HG03280 (cell line): ENCODE measurements at regions not wholly inside any gene's neighbourhood (a gene's known extent, or its start where the extent isn't known, plus 50 kb on each side); places are given as distances from the start of the nearest gene placed in this dataset.
"Not testable (repeated sequence)": the region's sequence is repeated elsewhere in the genome, so short reads cannot be mapped to it uniquely, and the experiment has no call there.

Source experiments
- ATAC-seq: cut with Tn5 transposase; IDR thresholded peaks from one replicate; pipeline ENCODE4 v1.9.1; 2021; ENCODE audit warnings: mild to moderate bottlenecking, moderate library complexity; ENCODE audit not compliant: unreplicated experiment

DNA sequence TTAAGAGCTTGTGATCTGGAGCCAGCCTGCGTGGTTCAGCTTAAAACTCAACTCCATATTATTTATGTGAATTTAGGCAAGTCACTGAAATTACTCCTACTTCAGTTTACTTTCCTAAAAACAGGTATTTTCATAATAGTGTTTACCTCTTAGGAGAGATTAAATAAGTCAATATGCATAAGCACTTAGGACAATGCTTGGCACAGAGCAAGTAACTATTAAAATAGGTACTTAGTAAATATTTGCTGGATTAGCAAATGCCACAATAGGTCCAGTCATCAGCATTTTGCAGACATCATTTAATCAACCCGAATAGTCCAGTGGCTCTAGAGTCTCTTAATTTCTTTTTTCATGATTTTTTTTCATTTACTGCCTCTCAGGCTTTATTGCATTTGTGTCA, 78.6 kb upstream of the PTPRK start:
- no peak for ATAC-seq

- no peak for ATAC-seq
Measured at GRCh38 chr6:128598571-128598970, 78.2 kb upstream of the PTPRK start.

DNA sequence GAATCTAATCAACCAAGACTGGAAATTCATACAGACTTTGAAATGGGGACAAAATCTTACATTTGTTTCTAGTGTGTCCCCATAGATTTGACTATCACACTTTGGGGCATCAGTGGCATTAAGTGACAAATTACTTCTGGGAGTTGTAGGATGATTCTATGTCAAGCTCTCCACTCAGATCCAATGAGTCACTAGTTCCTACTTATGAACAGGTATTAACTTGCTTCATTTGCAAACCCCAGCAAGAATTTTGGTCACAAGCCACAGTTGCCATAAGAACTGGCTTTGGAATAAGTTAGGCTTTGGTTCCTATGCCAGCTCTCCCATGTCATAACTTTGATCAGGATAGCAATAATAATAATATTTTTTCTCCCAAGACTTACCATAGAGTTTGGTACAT, 77.6 kb upstream of the PTPRK start:
- no peak for ATAC-seq

DNA sequence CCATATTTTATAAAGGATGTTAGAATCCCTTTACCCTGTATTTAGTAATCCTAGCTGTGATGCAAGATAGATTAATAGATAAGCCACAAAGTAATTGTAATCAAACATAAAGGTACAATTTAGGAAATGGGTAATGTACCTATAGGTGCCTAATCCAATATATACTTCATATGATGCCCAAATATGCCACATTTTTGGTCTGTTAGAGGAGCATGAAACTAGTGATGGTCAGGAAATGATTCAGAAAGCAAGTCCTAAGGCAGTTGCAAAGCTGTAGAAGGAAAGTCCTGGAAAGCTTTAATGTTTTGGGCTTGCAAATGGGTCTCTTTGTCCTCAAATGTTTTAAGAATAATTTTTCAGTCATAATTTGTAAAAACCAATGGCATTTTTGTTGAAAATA, 76.6 kb upstream of the PTPRK start:
- no peak for ATAC-seq

- no peak for ATAC-seq
Measured at GRCh38 chr6:128595544-128595943, 75.1 kb upstream of the PTPRK start.

GRCh38 chr6:128586095-128586494, 65.7 kb upstream of the PTPRK start:
- ATAC-seq, result no peak

DNA sequence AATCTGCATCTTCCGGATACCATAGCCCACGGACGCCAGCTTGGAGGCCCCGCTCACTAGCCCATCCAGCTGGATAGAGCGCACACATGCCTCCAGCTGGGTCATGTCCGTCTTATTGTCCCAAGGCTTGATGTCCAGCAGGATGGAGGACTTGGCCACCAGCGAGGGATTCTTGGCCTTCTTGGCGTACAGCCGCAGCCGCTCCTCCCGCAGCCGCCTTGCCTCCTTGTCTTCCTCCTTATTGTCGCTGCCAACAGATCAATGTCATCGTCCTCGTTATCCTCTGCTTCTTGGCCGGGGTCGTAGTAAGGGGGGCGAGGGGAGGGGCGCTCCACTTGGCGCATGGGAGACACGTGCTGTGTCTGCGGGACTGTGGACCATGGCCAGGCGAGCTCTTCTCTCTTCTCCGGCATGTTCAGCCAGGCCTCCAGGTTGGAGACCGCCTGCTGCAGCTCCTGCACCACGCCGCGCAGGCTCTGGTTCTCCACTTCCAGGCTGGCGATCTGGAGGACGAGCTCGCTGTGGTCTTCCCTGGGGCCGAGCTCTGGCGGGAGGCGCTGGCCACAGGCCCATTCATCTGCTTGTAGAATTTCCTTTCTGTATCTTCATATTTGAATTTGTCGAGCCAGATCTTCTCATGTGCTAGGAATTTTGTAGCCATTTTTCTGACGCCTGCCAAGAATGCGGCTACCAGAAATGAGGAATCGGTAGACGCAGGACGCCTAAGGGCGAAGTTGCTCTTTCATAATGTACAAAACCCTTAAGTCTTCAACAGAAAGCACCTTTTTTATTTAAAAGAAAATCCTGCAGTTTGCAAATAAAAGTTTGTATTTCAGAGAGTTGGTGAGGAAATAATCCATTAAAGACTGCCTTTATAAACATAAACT, 60.1 kb upstream of the PTPRK start:
- no peak for ATAC-seq

DNA sequence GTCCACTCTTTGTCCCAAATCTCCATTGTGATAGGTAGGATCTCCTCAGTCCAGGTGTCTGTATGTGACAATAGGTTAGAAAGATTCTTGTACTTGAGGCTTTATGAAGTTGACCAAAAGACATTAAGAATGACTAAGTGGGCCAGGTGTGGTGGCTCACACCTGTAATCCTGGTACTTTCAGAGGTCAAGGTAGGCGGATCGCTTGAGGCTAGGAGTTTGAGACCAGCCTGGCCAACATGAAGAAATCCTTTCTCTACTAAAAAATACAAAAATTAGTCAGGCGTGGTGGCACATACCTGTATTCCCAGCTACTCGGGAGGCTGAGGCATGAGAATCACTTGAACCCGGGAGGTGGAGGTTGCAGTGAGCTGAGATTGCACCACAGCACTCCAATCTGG, 54.9 kb upstream of the PTPRK start:
- ATAC-seq, result not testable (repeated sequence)

GRCh38 chr6:128574402-128574801, 54.0 kb upstream of the PTPRK start:
- ATAC-seq, result no peak

DNA sequence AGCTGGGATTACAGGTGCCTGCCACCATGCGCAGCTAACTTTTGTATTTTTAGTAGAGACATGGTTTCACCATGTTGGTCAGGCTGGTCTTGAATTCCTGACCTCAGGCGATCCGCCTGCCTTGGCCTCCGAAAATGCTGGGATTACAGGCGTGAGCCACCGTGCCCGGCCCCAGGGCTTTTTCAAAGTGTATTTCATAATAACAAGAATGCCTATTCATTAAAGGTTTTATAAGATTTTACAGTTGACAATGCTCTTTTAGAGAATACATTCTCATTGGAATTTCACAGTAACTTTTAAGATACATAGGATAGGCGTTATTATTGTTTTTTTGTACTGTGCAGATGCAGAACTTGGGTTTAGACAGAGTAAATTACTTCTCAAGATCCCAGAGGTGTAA, 52.6 kb upstream of the PTPRK start:
- no peak for ATAC-seq

GRCh38 chr6:128572294-128572693, 51.9 kb upstream of the PTPRK start:
- no peak for ATAC-seq

GRCh38 chr6:128570680-128571063, 50.3 kb upstream of the PTPRK start:
- ATAC-seq, result no peak

GRCh38 chr6:128569732-128570679, 49.6 kb upstream of the PTPRK start:
- ATAC-seq, result no peak
